ENCODE measurements at regions not wholly inside any gene's neighbourhood (a gene's known extent, or its start where the extent isn't known, plus 50 kb on each side); places are given as distances from the start of the nearest gene placed in this dataset.

- Histone ChIP-seq H3K4me2 (ENCODE audit: low read length) (no peak overlapping the region), H3K4me3 (ENCODE audit: low read length) (no peak overlapping the region), H4K20me1 (ENCODE audit: insufficient read depth, low read length) (no peaks in the 10 kb centered on the region), H2AFZ (ENCODE audit: low read depth, low read length) (no peak overlapping the region), H3K79me2 (ENCODE audit: low read length) (no peaks in the 10 kb centered on the region), H3K9ac (ENCODE audit: low read length) (no peak overlapping the region), H3K4me1 (ENCODE audit: low read length) (no peaks in the 10 kb centered on the region), H3K36me3 (replicated peaks; ENCODE audit: low read depth, low read length) (no peaks in the 10 kb centered on the region), H3K27me3 (ENCODE audit: low read depth, low read length) (no peaks in the 10 kb centered on the region), H3K9me3 (ENCODE audit: insufficient read depth, low read length) (no peaks in the 10 kb centered on the region), H3K27ac (ENCODE audit: low read length) (no peak overlapping the region)
- no peak for TF ChIP-seq EZH2phosphoT487 (IDR thresholded peaks at IDR 0.05; ENCODE audit: low read depth)
- TF ChIP-seq, protein P1, sequence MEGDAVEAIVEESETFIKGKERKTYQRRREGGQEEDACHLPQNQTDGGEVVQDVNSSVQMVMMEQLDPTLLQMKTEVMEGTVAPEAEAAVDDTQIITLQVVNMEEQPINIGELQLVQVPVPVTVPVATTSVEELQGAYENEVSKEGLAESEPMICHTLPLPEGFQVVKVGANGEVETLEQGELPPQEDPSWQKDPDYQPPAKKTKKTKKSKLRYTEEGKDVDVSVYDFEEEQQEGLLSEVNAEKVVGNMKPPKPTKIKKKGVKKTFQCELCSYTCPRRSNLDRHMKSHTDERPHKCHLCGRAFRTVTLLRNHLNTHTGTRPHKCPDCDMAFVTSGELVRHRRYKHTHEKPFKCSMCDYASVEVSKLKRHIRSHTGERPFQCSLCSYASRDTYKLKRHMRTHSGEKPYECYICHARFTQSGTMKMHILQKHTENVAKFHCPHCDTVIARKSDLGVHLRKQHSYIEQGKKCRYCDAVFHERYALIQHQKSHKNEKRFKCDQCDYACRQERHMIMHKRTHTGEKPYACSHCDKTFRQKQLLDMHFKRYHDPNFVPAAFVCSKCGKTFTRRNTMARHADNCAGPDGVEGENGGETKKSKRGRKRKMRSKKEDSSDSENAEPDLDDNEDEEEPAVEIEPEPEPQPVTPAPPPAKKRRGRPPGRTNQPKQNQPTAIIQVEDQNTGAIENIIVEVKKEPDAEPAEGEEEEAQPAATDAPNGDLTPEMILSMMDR (IDR thresholded peaks at IDR 0.05; ENCODE audit: low read depth, low read length): no peak
Measured at GRCh38 chr6:163772701-163773100, 358.2 kb downstream of the QKI start.

- no peaks in the 10 kb centered on the region for H3K36me3 ChIP-seq (replicated peaks; ENCODE audit: low read depth, low read length)
- TF ChIP-seq, protein P1 (IDR thresholded peaks at IDR 0.05; ENCODE audit: low read depth, low read length): no peak
- no peak for TF ChIP-seq EZH2phosphoT487 (IDR thresholded peaks at IDR 0.05; ENCODE audit: low read depth)
- H3K4me1 ChIP-seq (ENCODE audit: low read length): no peaks in the 10 kb centered on the region
- no peak overlapping the region for H3K4me3 ChIP-seq (ENCODE audit: low read length)
- no peaks in the 10 kb centered on the region for H4K20me1 ChIP-seq (ENCODE audit: insufficient read depth, low read length)
- H3K9ac ChIP-seq (ENCODE audit: low read length): no peak overlapping the region
- H3K9me3 ChIP-seq (ENCODE audit: insufficient read depth, low read length): no peaks in the 10 kb centered on the region
- H2AFZ ChIP-seq (ENCODE audit: low read depth, low read length): no peak overlapping the region
- H3K27ac ChIP-seq (ENCODE audit: low read length): no peak overlapping the region
- H3K79me2 ChIP-seq (ENCODE audit: low read length): no peaks in the 10 kb centered on the region
- H3K4me2 ChIP-seq (ENCODE audit: low read length): no peak overlapping the region
- H3K27me3 ChIP-seq (ENCODE audit: low read depth, low read length): no peaks in the 10 kb centered on the region
Measured at GRCh38 chr6:163771180-163771579, 356.7 kb downstream of the QKI start.

- no peak overlapping the region for H3K27ac ChIP-seq (ENCODE audit: low read length)
- no peak overlapping the region for H3K4me3 ChIP-seq (ENCODE audit: low read length)
- H3K36me3 ChIP-seq (replicated peaks; ENCODE audit: low read depth, low read length): no peaks in the 10 kb centered on the region
- no peak overlapping the region for H3K4me2 ChIP-seq (ENCODE audit: low read length)
- H3K27me3 ChIP-seq (ENCODE audit: low read depth, low read length): no peaks in the 10 kb centered on the region
- no peaks in the 10 kb centered on the region for H3K9me3 ChIP-seq (ENCODE audit: insufficient read depth, low read length)
- no peak overlapping the region for H3K9ac ChIP-seq (ENCODE audit: low read length)
- no peak for TF ChIP-seq EZH2phosphoT487 (IDR thresholded peaks at IDR 0.05; ENCODE audit: low read depth)
- TF ChIP-seq, protein P1 (IDR thresholded peaks at IDR 0.05; ENCODE audit: low read depth, low read length): no peak
- H2AFZ ChIP-seq (ENCODE audit: low read depth, low read length): no peak overlapping the region
- no peaks in the 10 kb centered on the region for H4K20me1 ChIP-seq (ENCODE audit: insufficient read depth, low read length)
- H3K4me1 ChIP-seq (ENCODE audit: low read length): no peaks in the 10 kb centered on the region
- H3K79me2 ChIP-seq (ENCODE audit: low read length): no peaks in the 10 kb centered on the region
Measured at GRCh38 chr6:163768905-163769304, 354.4 kb downstream of the QKI start.

DNA sequence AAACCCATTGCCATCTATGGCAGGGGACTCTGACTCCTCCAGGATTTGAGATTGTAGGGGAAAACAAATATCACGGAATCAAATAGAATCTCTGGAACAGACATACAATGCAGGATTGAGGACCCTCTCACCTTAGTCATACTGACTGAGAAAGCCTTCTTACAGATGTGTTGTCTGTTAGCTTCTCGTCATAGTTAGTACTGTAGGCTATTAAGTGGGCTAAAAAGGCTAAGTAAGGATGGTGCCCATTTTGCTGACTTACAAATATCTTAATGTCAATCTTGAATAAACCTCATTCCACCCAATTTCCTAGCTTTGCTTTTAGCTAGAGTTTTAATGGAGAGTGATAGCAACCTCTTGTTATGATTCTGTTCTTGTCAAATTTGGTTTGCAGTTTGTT, 352.4 kb downstream of the QKI start:
- H3K9me3 ChIP-seq (ENCODE audit: insufficient read depth, low read length): no peaks in the 10 kb centered on the region
- H3K4me1 ChIP-seq (ENCODE audit: low read length): no peaks in the 10 kb centered on the region
- no peak overlapping the region for H2AFZ ChIP-seq (ENCODE audit: low read depth, low read length)
- H3K4me3 ChIP-seq (ENCODE audit: low read length): no peak overlapping the region
- no peaks in the 10 kb centered on the region for H3K27me3 ChIP-seq (ENCODE audit: low read depth, low read length)
- no peak overlapping the region for H3K27ac ChIP-seq (ENCODE audit: low read length)
- H3K9ac ChIP-seq (ENCODE audit: low read length): no peak overlapping the region
- H3K36me3 ChIP-seq (replicated peaks; ENCODE audit: low read depth, low read length): no peaks in the 10 kb centered on the region
- no peaks in the 10 kb centered on the region for H4K20me1 ChIP-seq (ENCODE audit: insufficient read depth, low read length)
- no peak overlapping the region for H3K4me2 ChIP-seq (ENCODE audit: low read length)
- H3K79me2 ChIP-seq (ENCODE audit: low read length): no peaks in the 10 kb centered on the region
- TF ChIP-seq, protein P1 (IDR thresholded peaks at IDR 0.05; ENCODE audit: low read depth, low read length): no peak
- no peak for TF ChIP-seq EZH2phosphoT487 (IDR thresholded peaks at IDR 0.05; ENCODE audit: low read depth)
